Adrenal gland (tissue), 9 donors: ENCODE measurements at regions not wholly inside any gene's neighbourhood (a gene's known extent, or its start where the extent isn't known, plus 50 kb on each side); places are given as distances from the start of the nearest gene placed in this dataset.

Experiments
- DNase-seq, 7 donors: peaks; one replicate each; pipeline ENCODE4 v3.0.0-alpha.2; 2019 to 2020
- H3K27ac ChIP-seq, 5 donors: fragments of 200-600 bp; sonication (generic) in 4 of 5; 1 replicate in 3 of 5; 2 replicates in 2 of 5; pipeline versions ENCODE4 v1.5.1 to v1.8.0; 2016 to 2020; ENCODE audit warnings: mild to moderate bottlenecking in 1 of 5
- H3K27me3 ChIP-seq: fragments of 200-600 bp; 2 replicates; pipeline ENCODE4 v1.8.0; 2021
- H3K36me3 ChIP-seq, 2 donors: fragments of 200-600 bp; replicated peaks in 1 of 2; 1 replicate in 1 of 2; 2 replicates in 1 of 2; pipeline versions ENCODE4 v1.5.1 to v1.8.0; 2018 to 2022
- H3K4me1 ChIP-seq, 2 donors: fragments of 200-600 bp; replicated peaks in 1 of 2; 1 replicate in 1 of 2; 2 replicates in 1 of 2; pipeline versions ENCODE4 v1.5.1 to v1.8.0; 2018 to 2021
- H3K4me3 ChIP-seq, 4 donors: fragments of 200-600 bp; sonication (generic) in 3 of 4; one replicate each; pipeline ENCODE4 v1.5.1; 2016 to 2018
- H3K9me3 ChIP-seq, 3 donors: fragments of 200-600 bp; sonication (generic) in 1 of 3; replicated peaks in 1 of 3; 1 replicate in 2 of 3; 2 replicates in 1 of 3; pipeline versions ENCODE4 v1.5.1 to v1.8.0; 2016 to 2021
- POLR2A ChIP-seq, 2 donors: fragments of 450-650 bp; IDR thresholded peaks; one replicate each; pipeline ENCODE4 v1.6.1; 2017; ENCODE audit warnings: antibody characterized with exemption in 2 of 2, mild to moderate bottlenecking in 2 of 2, moderate library complexity in 1 of 2
- WGBS, 4 donors: extraction: QIAGEN DNeasy Blood & Tissue Kit in 2 of 4; methylation state at CpG; one replicate each; pipeline versions ENCODE4 v1.1.5 to v1.1.7; 2013 to 2017; 5-methylcytosine and 5-hydroxymethylcytosine counted together
- intact Hi-C, 2 donors: fragments of 100-400 bp; cut with DNase I; formaldehyde crosslinking; loops; one replicate each; pipeline versions ENCODE4 v1.14.1 to v1.15.0; 2022 to 2023
- TF ChIP-seq, protein P1 (sequence below), 6 experiments: fragments of 450-650 bp in 4 of 6; fragments of 200-600 bp in 2 of 6; sonication (generic) in 1 of 6; IDR thresholded peaks; 1 replicate in 5 of 6; 2 replicates in 1 of 6; pipeline versions ENCODE4 v1.5.1 to v1.8.0; 2016 to 2021; ENCODE audit warnings: antibody characterized with exemption in 6 of 6, mild to moderate bottlenecking in 2 of 6, moderate library complexity in 1 of 6
- donor health status: healthy with polysubstance abuse.
- donor health status: Bipolar disorder and iron deficiency.
- donor health status: DM: yes; HTN: yes; CAD: no.
- donor health status: DM: no; HTN: no; CAD: no.
- donor health status: DM: no; HTN: no; CAD: no.

DNA sequence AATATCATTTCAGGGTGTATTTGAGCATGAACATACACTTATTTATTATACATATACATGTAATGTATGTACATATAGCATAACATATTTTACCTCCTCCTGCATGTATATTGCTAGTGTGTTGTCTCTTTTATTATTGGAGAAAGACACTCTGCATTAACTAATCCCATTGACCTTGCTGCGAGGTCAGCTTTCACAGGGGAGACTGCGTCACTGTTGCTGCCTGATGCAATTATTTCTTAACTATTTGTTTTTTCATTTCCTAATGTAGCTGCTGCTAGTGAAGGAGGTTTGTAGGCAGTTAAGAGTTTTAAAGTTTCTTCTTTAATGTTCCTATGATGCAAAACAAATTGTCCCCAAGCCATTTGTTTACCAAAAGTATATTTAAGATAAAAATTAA, 185.4 kb upstream of the CNTN5 start:
- no peak overlapping the region for H3K4me3 ChIP-seq
- TF ChIP-seq, protein P1, sequence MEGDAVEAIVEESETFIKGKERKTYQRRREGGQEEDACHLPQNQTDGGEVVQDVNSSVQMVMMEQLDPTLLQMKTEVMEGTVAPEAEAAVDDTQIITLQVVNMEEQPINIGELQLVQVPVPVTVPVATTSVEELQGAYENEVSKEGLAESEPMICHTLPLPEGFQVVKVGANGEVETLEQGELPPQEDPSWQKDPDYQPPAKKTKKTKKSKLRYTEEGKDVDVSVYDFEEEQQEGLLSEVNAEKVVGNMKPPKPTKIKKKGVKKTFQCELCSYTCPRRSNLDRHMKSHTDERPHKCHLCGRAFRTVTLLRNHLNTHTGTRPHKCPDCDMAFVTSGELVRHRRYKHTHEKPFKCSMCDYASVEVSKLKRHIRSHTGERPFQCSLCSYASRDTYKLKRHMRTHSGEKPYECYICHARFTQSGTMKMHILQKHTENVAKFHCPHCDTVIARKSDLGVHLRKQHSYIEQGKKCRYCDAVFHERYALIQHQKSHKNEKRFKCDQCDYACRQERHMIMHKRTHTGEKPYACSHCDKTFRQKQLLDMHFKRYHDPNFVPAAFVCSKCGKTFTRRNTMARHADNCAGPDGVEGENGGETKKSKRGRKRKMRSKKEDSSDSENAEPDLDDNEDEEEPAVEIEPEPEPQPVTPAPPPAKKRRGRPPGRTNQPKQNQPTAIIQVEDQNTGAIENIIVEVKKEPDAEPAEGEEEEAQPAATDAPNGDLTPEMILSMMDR (IDR thresholded peaks at IDR 0.05): no peak
- no peak for TF ChIP-seq POLR2A (IDR thresholded peaks at IDR 0.05)
- H3K27ac ChIP-seq: no peak overlapping the region
- no peaks in the 10 kb centered on the region for H3K9me3 ChIP-seq
- H3K4me1 ChIP-seq: no peaks in the 10 kb centered on the region
- WGBS, 4 donors: 34 to 52% (median 35%) methylated on average over 2 of the region's 2 CpGs
- DNase-seq: peak in 5 of 7 donors; percentile 16 to 46 (median 26)
- H3K36me3 ChIP-seq: no peaks in the 10 kb centered on the region
- intact Hi-C loops: no loop called here
- H3K27me3 ChIP-seq: no peaks in the 10 kb centered on the region

DNA sequence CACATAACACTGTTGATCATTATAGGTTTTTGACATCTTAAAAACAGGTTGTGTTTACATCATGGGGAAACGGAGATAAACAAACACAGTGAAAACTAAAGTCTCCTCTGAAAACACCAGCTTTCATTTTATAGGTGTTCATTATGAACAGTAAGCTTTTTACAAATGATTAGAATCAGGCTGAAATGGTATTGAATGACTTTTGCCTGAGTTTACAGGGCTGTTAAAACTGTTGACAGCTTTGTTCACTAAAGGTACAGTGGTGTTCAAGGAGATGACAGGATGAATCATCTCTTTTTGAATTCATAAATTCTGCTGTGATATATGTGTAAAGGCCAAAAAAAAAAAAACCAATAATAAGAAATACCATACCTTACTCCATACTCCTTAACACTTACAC, 184.6 kb upstream of the CNTN5 start:
- Histone ChIP-seq H3K27ac (no peak overlapping the region), H3K4me1 (no peaks in the 10 kb centered on the region), H3K9me3 (no peaks in the 10 kb centered on the region), H3K27me3 (no peaks in the 10 kb centered on the region), H3K4me3 (no peak overlapping the region), H3K36me3 (no peaks in the 10 kb centered on the region)
- intact Hi-C loops: no loop called here
- DNase-seq: no peak
- WGBS, 4 donors: 71 to 79% (median 76%) methylated on average over 1 of the region's 1 CpG
- TF ChIP-seq, protein P1 (IDR thresholded peaks at IDR 0.05): no peak
- no peak for TF ChIP-seq POLR2A (IDR thresholded peaks at IDR 0.05)

DNA sequence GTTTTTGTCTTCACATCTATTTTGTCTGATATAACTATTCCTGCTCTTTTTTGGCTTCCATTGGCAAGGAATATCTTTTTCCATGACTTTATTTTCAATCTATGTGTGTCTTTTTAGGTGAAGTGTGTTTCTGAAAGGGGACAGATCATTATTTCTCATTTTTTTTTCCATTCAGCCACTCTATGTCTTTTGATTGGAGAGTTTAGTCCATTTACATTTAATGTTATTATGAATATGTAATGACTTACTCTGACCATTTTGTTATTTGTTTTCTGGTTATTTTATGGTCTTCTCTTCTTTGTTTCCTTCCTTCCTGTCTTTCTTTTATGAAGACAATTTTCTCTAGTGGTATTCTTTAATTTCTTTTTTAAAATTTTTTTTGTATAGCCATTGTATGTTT, 178.6 kb upstream of the CNTN5 start:
- DNase-seq: no peak
- Histone ChIP-seq H3K4me1 (no peaks in the 10 kb centered on the region), H3K27ac (no peak overlapping the region), H3K9me3 (peaks cover 0 to 4% (median 0%) of the 10 kb centered on the region in 3 donors), H3K27me3 (no peaks in the 10 kb centered on the region), H3K4me3 (no peak overlapping the region), H3K36me3 (no peaks in the 10 kb centered on the region)
- intact Hi-C loops: no loop called here
- no peak for TF ChIP-seq POLR2A (IDR thresholded peaks at IDR 0.05)
- TF ChIP-seq, protein P1 (IDR thresholded peaks at IDR 0.05): no peak

DNA sequence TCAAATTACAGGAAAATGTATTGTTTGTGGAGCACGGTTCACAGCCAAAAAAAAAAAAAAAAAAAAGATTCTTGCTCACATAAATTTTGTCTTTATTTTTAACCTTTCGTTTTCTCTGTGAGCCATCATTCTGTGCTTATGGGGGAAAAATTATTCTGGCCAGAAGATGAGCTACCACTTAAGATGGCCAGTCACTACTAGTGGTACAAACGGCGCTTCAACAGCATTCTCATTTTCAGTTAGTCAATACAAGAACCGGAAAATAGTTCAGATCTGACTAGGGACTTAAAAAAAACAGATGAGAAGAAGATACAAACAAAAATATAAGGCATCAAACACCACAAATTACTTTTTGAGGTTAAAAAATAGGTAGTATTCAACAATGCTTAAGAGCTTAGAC, 158.6 kb upstream of the CNTN5 start:
- intact Hi-C loops: no loop called here
- H3K36me3 ChIP-seq: no peaks in the 10 kb centered on the region
- WGBS, 4 donors: 71 to 82% (median 75%) methylated on average over 5 of the region's 5 CpGs
- no peak for TF ChIP-seq POLR2A (IDR thresholded peaks at IDR 0.05)
- TF ChIP-seq, protein P1 (IDR thresholded peaks at IDR 0.05): no peak
- H3K27me3 ChIP-seq: no peaks in the 10 kb centered on the region
- no peak for DNase-seq
- H3K4me1 ChIP-seq: no peaks in the 10 kb centered on the region
- no peak overlapping the region for H3K27ac ChIP-seq
- no peaks in the 10 kb centered on the region for H3K9me3 ChIP-seq
- H3K4me3 ChIP-seq: no peak overlapping the region
